ENCODE measurements at regions not wholly inside any gene's neighbourhood (a gene's known extent, or its start where the extent isn't known, plus 50 kb on each side); places are given as distances from the start of the nearest gene placed in this dataset.

DNA sequence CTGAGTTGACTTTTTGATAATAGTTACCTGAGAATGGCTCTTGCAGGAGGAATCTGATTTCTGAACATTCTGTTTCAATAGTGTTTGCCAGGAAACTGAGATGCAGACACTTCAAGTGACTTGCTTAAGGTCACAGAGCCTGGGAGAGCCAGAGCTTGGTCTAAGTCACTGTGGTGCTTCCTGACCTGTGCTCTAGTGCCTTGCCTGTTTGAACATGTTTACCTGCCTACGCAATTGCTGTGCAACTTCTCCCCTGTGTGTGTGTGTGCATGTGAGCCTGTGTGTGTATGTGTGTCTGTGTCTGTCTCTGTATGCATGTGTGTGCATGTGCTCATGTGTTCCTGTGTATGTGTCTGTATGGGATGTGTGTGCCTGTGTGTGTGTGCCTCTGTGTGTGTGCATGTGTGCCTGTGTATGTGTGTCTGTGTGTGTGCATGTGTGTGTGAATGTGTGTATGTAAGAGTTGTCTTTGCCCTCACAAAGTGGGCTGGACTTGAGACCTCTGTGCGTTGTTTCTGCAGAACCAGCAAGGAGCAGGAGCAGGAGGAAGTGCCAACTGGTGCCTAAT, 185.8 kb downstream of the GADD45G start:
- Histone ChIP-seq H2AFZ (no peak overlapping the region), H3K36me3 (replicated peaks; ENCODE audit: insufficient read depth, low read depth) (no peaks in the 10 kb centered on the region), H3K9me3 (ENCODE audit: low read depth) (no peaks in the 10 kb centered on the region), H3K79me2 (no peaks in the 10 kb centered on the region), H3K4me3 (no peak overlapping the region), H3K9me2 (replicated peaks; ENCODE audit: insufficient read depth) (no peaks in the 10 kb centered on the region), H4K20me1 (ENCODE audit: insufficient read depth, poor library complexity, severe bottlenecking) (no peaks in the 10 kb centered on the region), H3K27me3 (no peaks in the 10 kb centered on the region), H3K4me1 (ENCODE audit: insufficient read depth) (no peaks in the 10 kb centered on the region), H3K4me2 (no peak overlapping the region), H3K27ac (no peak overlapping the region)
- no peak for DNase-seq (ENCODE audit: low spot score)
- 88% methylated on average over 2 of the region's 2 CpGs for WGBS (ENCODE audit: low lambda C conversion rate, missing lambda C conversion rate)
- TF ChIP-seq, protein P1, sequence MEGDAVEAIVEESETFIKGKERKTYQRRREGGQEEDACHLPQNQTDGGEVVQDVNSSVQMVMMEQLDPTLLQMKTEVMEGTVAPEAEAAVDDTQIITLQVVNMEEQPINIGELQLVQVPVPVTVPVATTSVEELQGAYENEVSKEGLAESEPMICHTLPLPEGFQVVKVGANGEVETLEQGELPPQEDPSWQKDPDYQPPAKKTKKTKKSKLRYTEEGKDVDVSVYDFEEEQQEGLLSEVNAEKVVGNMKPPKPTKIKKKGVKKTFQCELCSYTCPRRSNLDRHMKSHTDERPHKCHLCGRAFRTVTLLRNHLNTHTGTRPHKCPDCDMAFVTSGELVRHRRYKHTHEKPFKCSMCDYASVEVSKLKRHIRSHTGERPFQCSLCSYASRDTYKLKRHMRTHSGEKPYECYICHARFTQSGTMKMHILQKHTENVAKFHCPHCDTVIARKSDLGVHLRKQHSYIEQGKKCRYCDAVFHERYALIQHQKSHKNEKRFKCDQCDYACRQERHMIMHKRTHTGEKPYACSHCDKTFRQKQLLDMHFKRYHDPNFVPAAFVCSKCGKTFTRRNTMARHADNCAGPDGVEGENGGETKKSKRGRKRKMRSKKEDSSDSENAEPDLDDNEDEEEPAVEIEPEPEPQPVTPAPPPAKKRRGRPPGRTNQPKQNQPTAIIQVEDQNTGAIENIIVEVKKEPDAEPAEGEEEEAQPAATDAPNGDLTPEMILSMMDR (IDR thresholded peaks at IDR 0.05; ENCODE audit: poor library complexity): no peak
- TF ChIP-seq EZH2phosphoT487 (IDR thresholded peaks at IDR 0.05; ENCODE audit: low read depth, severe bottlenecking, unreplicated experiment) (no peak), EZH2 (IDR thresholded peaks at IDR 0.05; ENCODE audit: borderline replicate concordance) (no peak)

DNA sequence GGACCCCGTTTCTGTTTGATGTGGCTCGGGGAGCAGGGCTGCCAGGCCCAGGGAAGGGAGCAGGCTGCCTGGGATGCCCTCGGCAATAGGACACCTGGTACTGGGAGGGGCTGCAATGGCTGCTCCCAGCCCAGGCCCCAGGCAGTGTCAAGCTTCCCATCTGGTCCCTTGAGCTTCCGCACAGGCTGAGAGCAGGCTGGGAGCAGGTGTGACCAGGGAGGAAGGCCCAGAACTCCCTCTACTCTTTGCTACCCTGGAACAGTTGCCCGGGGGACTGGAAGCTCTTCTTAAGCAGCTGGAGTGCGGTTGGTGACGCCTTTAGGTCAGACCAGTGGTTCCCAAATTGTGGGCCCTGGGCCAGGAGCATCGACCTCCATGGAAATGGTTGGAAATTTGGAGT, 186.9 kb downstream of the GADD45G start:
- Histone ChIP-seq H2AFZ (no peak overlapping the region), H3K9me3 (ENCODE audit: low read depth) (no peaks in the 10 kb centered on the region), H3K27me3 (no peaks in the 10 kb centered on the region), H3K9me2 (replicated peaks; ENCODE audit: insufficient read depth) (no peaks in the 10 kb centered on the region), H3K27ac (no peak overlapping the region), H3K4me3 (no peak overlapping the region), H3K79me2 (no peaks in the 10 kb centered on the region), H3K4me2 (no peak overlapping the region), H4K20me1 (ENCODE audit: insufficient read depth, poor library complexity, severe bottlenecking) (no peaks in the 10 kb centered on the region), H3K36me3 (replicated peaks; ENCODE audit: insufficient read depth, low read depth) (no peaks in the 10 kb centered on the region), H3K4me1 (ENCODE audit: insufficient read depth) (no peaks in the 10 kb centered on the region)
- no peak for DNase-seq (ENCODE audit: low spot score)
- TF ChIP-seq, protein P1 (IDR thresholded peaks at IDR 0.05; ENCODE audit: poor library complexity): no peak
- TF ChIP-seq EZH2phosphoT487 (IDR thresholded peaks at IDR 0.05; ENCODE audit: low read depth, severe bottlenecking, unreplicated experiment) (no peak), EZH2 (IDR thresholded peaks at IDR 0.05; ENCODE audit: borderline replicate concordance) (no peak)
- WGBS (ENCODE audit: low lambda C conversion rate, missing lambda C conversion rate): 90% methylated on average over 8 of the region's 8 CpGs

DNA sequence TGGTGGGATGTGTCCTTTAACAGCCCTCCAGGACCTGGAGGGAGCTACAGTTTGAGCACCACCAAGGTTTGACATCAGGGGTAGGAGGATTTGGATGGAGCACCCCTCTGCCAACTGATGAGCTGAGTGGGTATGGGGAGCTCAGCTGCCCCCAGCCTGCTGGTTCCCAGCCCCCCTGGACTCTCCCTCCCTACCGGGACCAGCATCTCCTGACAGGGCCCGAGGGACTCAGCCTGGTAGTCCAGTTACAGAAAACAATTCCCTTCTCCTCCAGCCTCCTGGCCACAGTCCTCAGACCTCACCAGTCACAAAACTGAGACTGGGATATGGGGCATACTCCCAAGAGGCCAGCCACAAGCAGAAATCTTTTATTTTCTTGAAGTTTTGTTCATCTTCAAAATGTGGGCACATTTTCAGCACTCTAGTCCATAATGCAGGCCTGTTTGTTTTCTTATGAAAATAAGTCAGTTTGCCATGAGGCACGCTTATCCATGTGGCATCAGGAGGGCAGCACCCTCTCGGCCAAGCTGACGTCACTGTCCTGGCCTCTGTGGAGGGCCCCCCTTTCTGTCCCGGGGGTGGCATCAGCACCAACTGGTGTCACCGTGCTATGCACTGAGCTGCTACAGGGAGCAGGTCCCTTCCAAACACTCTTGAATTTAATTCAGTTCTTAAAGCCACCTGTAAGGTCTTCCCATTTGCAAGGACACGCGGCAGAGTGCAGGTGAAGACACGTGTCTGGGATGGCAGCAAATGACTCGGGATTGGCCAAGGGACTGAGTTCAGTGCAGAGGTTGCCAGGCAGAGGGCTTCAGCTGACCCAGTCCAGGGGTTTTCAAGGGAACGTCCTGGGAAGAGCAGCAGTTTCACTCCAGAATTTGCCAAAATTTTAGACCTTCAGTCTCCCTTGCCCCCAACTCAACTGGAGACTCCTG, 187.6 kb downstream of the GADD45G start:
- 94% methylated on average over 12 of the region's 12 CpGs for WGBS (ENCODE audit: low lambda C conversion rate, missing lambda C conversion rate)
- no peaks in the 10 kb centered on the region for H3K9me3 ChIP-seq (ENCODE audit: low read depth)
- H3K9me2 ChIP-seq (replicated peaks; ENCODE audit: insufficient read depth): no peaks in the 10 kb centered on the region
- no peak for TF ChIP-seq EZH2phosphoT487 (IDR thresholded peaks at IDR 0.05; ENCODE audit: low read depth, severe bottlenecking, unreplicated experiment)
- TF ChIP-seq, protein P1 (IDR thresholded peaks at IDR 0.05; ENCODE audit: poor library complexity): no peak
- no peak for TF ChIP-seq EZH2 (IDR thresholded peaks at IDR 0.05; ENCODE audit: borderline replicate concordance)
- H4K20me1 ChIP-seq (ENCODE audit: insufficient read depth, poor library complexity, severe bottlenecking): no peaks in the 10 kb centered on the region
- no peak overlapping the region for H3K27ac ChIP-seq
- H3K36me3 ChIP-seq (replicated peaks; ENCODE audit: insufficient read depth, low read depth): no peaks in the 10 kb centered on the region
- H2AFZ ChIP-seq: no peak overlapping the region
- H3K27me3 ChIP-seq: no peaks in the 10 kb centered on the region
- H3K4me1 ChIP-seq (ENCODE audit: insufficient read depth): no peaks in the 10 kb centered on the region
- no peaks in the 10 kb centered on the region for H3K79me2 ChIP-seq
- DNase-seq (ENCODE audit: low spot score): no peak
- no peak overlapping the region for H3K4me3 ChIP-seq
- H3K4me2 ChIP-seq: no peak overlapping the region

Measured in hepatocyte (in vitro differentiated cells).